GM19023 (cell line): ENCODE measurements at regions not wholly inside any gene's neighbourhood (a gene's known extent, or its start where the extent isn't known, plus 50 kb on each side); places are given as distances from the start of the nearest gene placed in this dataset.
"Not testable (repeated sequence)": the region's sequence is repeated elsewhere in the genome, so short reads cannot be mapped to it uniquely, and the experiment has no call there.

Experiments
- ATAC-seq: cut with Tn5 transposase; IDR thresholded peaks from one replicate; pipeline ENCODE4 v1.9.1; 2021; ENCODE audit warnings: mild to moderate bottlenecking, moderate library complexity; ENCODE audit not compliant: unreplicated experiment

- no peak for ATAC-seq
These were observed 193.6 kb upstream of the SPRED2 start for GRCh38 chr2:65625982-65626381.

- ATAC-seq = no peak
These were observed 190.6 kb upstream of the SPRED2 start for GRCh38 chr2:65622951-65623535.

GRCh38 chr2:65622499-65622898 lies 190.1 kb upstream of the SPRED2 start:
- no peak for ATAC-seq

- ATAC-seq = no peak
These were observed 188.1 kb upstream of the SPRED2 start for GRCh38 chr2:65620524-65620923.

- ATAC-seq = no peak
These were observed 187.6 kb upstream of the SPRED2 start for GRCh38 chr2:65620026-65620425.

GRCh38 chr2:65615602-65616001 lies 183.2 kb upstream of the SPRED2 start:
- ATAC-seq = no peak

- ATAC-seq = no peak
These were observed 181.7 kb upstream of the SPRED2 start for GRCh38 chr2:65613968-65614555.

GRCh38 chr2:65611488-65611887 lies 179.1 kb upstream of the SPRED2 start:
- ATAC-seq = no peak

GRCh38 chr2:65608916-65609315 lies 176.5 kb upstream of the SPRED2 start:
- no peak for ATAC-seq

- no peak for ATAC-seq
These were observed 176.1 kb upstream of the SPRED2 start for GRCh38 chr2:65608466-65608865.

GRCh38 chr2:65607662-65608305 lies 175.4 kb upstream of the SPRED2 start:
- ATAC-seq = no peak

GRCh38 chr2:65605743-65606058 lies 173.3 kb upstream of the SPRED2 start:
- ATAC-seq = peak; percentile 39

- no peak for ATAC-seq
These were observed 172.8 kb upstream of the SPRED2 start for GRCh38 chr2:65605058-65605742.

GRCh38 chr2:65604246-65604645 lies 171.8 kb upstream of the SPRED2 start:
- ATAC-seq = no peak

GRCh38 chr2:65602603-65603235 lies 170.3 kb upstream of the SPRED2 start:
- no peak for ATAC-seq

- ATAC-seq = not testable (repeated sequence)
These were observed 168.5 kb upstream of the SPRED2 start for GRCh38 chr2:65600871-65601270.

GRCh38 chr2:65600351-65600750 lies 168.0 kb upstream of the SPRED2 start:
- not testable (repeated sequence) for ATAC-seq

GRCh38 chr2:65599693-65600092 lies 167.3 kb upstream of the SPRED2 start:
- ATAC-seq = no peak

GRCh38 chr2:65598996-65599395 lies 166.6 kb upstream of the SPRED2 start:
- ATAC-seq = no peak

GRCh38 chr2:65598264-65598663 lies 165.9 kb upstream of the SPRED2 start:
- no peak for ATAC-seq

GRCh38 chr2:65595630-65596029 lies 163.2 kb upstream of the SPRED2 start:
- ATAC-seq = no peak

- ATAC-seq = no peak
These were observed 161.8 kb upstream of the SPRED2 start for GRCh38 chr2:65594150-65594549.
